VCaP (cell line): ENCODE measurements at regions not wholly inside any gene's neighbourhood (a gene's known extent, or its start where the extent isn't known, plus 50 kb on each side); places are given as distances from the start of the nearest gene placed in this dataset.
"Not testable (repeated sequence)": the region's sequence is repeated elsewhere in the genome, so short reads cannot be mapped to it uniquely, and the experiment has no call there.

Experiments
- H3K27ac ChIP-seq: fragments of 450-650 bp; 2 replicates; pipeline ENCODE4 v1.5.1; 2017
- TF ChIP-seq, protein P1 (sequence below): fragments of 450-650 bp; conservative IDR thresholded peaks from 2 replicates; pipeline ENCODE4 v1.5.1; 2017; ENCODE audit warnings: mild to moderate bottlenecking, moderate library complexity

DNA sequence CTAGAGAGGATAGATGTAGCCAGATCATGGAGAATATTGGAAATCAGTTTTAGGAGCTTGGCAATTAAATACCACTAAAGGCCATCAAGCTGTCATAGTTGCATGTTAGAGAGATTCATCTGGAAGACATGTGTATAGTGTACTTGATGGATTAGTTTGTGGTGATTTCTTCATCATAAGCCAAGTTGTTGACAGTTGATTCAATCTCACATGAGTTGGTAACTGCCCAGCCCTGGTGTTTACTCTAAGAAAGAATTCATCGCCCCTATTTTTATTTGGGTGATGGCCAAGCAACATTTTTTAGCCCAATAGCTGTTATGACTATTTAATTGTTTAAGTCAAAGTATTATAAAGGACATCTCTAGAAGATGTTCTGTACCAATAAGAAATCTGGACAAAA lies 737.6 kb downstream of the PLA2G4A start:
- TF ChIP-seq, protein P1, sequence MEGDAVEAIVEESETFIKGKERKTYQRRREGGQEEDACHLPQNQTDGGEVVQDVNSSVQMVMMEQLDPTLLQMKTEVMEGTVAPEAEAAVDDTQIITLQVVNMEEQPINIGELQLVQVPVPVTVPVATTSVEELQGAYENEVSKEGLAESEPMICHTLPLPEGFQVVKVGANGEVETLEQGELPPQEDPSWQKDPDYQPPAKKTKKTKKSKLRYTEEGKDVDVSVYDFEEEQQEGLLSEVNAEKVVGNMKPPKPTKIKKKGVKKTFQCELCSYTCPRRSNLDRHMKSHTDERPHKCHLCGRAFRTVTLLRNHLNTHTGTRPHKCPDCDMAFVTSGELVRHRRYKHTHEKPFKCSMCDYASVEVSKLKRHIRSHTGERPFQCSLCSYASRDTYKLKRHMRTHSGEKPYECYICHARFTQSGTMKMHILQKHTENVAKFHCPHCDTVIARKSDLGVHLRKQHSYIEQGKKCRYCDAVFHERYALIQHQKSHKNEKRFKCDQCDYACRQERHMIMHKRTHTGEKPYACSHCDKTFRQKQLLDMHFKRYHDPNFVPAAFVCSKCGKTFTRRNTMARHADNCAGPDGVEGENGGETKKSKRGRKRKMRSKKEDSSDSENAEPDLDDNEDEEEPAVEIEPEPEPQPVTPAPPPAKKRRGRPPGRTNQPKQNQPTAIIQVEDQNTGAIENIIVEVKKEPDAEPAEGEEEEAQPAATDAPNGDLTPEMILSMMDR: no peak
- no peak overlapping the region for H3K27ac ChIP-seq

DNA sequence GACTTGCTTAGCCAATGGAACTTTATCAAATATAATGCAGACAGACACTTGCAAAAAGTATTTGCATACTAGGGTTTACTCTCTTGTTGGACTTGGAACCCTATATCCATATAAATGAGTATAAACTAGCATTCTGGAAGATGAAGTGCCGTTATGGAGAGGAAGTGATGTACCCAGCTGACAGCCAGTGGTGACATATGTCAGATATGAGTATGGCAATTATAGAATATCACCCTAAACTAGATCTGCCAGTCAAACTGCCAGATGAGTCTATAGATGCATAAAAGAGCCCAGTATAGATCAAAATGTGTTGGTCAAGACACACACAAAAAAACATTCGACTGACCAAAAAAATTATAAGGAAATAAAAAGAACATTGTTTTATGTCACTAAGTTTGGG lies 739.3 kb downstream of the PLA2G4A start:
- TF ChIP-seq, protein P1: no peak

DNA sequence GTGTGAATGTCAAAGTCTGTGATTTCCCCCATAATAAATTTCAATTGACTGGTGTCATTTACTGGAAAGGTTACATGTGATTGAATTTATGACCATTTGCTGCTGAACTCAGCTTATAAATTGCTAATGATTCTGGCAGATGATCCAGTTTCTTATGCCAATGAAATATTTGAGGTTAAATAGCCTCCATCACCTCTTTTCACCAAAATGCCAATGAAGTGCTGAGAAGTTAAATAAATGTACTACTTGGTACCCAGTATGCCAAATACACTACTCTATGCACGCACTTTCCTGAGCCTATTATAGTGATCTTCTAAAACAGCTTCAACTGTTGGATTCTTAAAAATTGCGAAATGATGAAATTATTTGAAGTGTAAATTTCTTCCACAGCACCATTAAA lies 741.4 kb downstream of the PLA2G4A start:
- TF ChIP-seq, protein P1: no peak
- no peak overlapping the region for H3K27ac ChIP-seq

More for the DNA sequence above, 739.3 kb downstream of the PLA2G4A start:
- H3K27ac ChIP-seq: no peak overlapping the region

DNA sequence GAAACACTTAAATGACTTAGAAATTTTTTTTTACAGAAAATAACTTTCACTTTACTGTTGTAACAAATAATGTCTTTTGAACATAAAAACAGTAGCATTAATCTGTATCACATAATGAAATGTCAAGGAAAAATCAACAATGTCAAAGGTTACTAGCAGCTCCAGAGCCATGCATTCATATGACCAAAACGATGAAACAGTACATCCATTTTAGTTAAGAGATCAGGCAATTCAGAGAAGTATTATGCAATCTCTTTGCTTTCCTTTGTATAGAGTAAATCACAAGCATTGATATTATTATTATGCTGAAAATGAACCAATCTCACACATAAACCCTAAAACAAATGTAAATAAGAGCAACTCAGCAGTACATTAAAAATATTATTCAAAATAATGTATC lies 748.9 kb downstream of the PLA2G4A start:
- no peak overlapping the region for H3K27ac ChIP-seq
- TF ChIP-seq, protein P1: no peak

DNA sequence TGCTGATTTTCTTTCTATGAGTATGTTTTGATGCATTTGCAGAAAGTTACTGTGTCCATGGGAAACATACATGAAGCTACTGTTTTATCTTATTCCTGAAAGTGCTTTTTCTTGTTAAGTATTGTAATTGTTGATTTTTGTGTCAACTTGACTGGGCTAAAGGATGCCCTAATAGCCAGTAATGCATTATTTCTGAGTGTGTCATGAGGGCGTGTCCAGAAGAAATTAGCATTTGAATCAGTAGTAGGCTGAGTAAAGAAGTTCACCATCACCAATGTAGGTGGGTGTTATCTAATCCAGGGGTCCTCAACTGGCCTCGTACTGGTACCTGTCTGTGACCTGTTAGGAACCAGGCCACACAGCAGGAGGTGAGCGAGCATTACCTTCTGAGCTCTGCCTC lies 760.2 kb downstream of the PLA2G4A start:
- TF ChIP-seq, protein P1: no peak
- no peak overlapping the region for H3K27ac ChIP-seq

DNA sequence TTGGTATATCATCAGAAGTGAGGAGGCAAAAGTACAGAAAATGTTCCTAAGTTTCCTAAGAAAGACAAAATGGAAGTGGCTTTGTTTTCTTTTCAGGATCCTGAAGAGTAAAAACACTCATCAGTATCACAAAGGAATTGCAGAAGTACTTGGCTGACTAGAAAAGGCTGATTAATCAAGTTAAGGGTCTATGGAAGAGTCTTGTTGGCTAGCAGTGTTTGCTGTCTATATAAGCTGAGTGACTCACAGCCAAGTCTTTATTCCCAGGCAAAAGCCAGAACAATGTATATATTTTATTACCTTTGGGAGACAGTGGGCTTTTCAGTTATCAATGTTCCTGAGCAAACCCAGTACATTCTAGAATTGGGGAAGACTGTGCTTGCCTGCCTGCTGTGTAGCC lies 777.0 kb downstream of the PLA2G4A start:
- no peak overlapping the region for H3K27ac ChIP-seq
- TF ChIP-seq, protein P1: no peak

DNA sequence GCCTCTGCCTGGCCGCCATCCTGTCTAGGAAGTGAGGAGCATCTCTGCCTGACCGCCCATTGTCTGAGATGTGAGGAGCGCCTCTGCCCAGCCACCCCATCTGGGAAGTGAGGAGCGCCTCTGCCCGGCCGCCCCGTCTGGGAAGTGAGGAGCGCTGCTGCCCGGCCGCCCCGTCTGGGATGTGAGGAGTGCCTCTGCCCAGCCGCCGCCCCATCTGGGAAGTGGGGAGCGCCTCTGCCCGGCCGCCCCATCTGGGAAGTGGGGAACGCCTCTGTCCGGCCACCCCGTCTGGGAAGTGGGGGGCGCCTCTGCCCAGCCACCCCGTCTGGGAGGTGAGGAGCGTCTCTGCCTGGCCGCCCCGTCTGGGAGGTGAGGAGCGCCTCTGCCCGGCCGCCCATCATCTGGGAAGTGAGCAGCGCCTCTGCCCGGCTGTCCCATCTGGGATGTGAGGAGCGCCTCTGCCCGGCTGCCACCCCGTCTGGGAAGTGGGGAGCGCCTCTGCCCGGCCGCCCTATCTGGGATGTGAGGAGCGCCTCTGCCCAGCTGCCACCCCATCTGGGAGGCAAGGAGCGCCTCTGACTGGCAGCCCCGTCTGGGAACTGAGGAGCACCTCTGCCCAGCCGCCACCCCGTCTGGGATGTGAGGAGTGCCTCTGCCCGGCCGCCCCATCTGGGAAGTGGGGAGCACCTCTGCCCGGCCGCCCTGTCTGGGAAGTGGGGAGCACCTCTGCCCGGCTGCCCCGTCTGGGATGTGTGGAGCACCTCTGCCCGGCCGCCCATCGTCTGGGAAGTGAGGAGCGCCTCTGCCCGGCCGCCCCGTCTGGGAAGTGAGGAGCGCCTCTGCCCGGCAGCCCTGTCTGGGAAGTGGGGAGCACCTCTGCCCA lies 787.3 kb downstream of the PLA2G4A start:
- not testable (repeated sequence) for H3K27ac ChIP-seq

DNA sequence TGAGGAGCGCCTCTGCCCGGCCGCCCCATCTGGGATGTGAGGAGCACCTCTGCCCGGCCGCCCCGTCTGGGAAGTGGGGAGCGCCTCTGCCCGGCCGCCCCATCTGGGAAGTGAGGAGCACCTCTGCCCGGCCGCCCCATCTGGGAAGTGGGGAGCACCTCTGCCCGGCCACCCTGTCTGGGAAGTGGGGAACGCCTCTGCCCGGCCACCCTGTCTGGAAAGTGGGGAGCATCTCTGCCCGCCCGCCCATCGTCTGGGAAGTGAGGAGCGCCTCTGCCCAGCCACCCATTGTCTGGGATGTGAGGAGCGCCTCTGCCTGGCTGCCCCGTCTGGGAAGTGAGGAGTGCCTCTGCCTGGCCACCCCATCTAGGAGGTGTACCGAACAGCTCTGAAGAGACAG lies 788.1 kb downstream of the PLA2G4A start:
- H3K27ac ChIP-seq: not testable (repeated sequence)
